Chondrocyte (in vitro differentiated cells): ENCODE measurements at regions not wholly inside any gene's neighbourhood (a gene's known extent, or its start where the extent isn't known, plus 50 kb on each side); places are given as distances from the start of the nearest gene placed in this dataset.

Experiments used
- DNase-seq: peaks from one replicate; pipeline ENCODE4 v3.0.0; 2021; ENCODE audit warnings: mixed read lengths, low spot score
- H3K27ac Mint-ChIP-seq: one replicate; pipeline ENCODE4 v1.8.0; 2021; ENCODE audit warnings: mild to moderate bottlenecking, moderate library complexity, mixed read lengths; ENCODE audit not compliant: unreplicated experiment
- H3K27me3 Mint-ChIP-seq: 2 replicates; pipeline ENCODE4 v1.8.0; 2021; ENCODE audit warnings: low read depth, mixed read lengths
- H3K36me3 Mint-ChIP-seq: 2 replicates; pipeline ENCODE4 v1.8.0; 2021; ENCODE audit warnings: low read depth, mixed read lengths
- H3K4me1 Mint-ChIP-seq: 2 replicates; pipeline ENCODE4 v1.8.0; 2021; ENCODE audit warnings: low read depth, mild to moderate bottlenecking, mixed read lengths
- H3K4me3 Mint-ChIP-seq: one replicate; pipeline ENCODE4 v1.8.0; 2021; ENCODE audit warnings: mild to moderate bottlenecking, moderate library complexity, mixed read lengths; ENCODE audit not compliant: unreplicated experiment
- H3K9me3 Mint-ChIP-seq: 2 replicates; pipeline ENCODE4 v1.8.0; 2021; ENCODE audit warnings: low read depth, mixed read lengths
- TF ChIP-seq, protein P1 (sequence below): fragments of 200-600 bp; sonication (generic); IDR thresholded peaks from 2 replicates; pipeline ENCODE4 v1.5.0; 2021; ENCODE audit warnings: antibody characterized with exemption, mild to moderate bottlenecking, moderate library complexity

DNA sequence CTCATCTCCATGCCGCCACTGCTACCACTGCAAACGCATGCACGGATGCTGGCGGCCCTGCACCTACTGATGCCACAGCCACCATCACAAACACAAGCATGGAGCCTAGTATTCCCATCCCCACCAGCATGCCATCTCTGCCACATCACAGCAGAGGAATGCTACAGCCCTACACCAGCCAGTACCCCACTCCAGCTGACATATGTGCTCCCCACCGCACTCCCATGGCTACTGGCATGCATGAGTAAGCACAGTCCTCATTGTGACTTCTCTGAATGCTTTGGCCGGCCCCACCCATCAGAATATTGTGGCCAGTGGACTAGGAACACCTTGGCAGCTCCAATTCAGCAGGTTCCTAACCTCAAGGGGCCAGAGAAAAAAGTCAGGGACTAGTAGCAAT lies 705.5 kb downstream of the POM121L12 start:
- TF ChIP-seq, protein P1, sequence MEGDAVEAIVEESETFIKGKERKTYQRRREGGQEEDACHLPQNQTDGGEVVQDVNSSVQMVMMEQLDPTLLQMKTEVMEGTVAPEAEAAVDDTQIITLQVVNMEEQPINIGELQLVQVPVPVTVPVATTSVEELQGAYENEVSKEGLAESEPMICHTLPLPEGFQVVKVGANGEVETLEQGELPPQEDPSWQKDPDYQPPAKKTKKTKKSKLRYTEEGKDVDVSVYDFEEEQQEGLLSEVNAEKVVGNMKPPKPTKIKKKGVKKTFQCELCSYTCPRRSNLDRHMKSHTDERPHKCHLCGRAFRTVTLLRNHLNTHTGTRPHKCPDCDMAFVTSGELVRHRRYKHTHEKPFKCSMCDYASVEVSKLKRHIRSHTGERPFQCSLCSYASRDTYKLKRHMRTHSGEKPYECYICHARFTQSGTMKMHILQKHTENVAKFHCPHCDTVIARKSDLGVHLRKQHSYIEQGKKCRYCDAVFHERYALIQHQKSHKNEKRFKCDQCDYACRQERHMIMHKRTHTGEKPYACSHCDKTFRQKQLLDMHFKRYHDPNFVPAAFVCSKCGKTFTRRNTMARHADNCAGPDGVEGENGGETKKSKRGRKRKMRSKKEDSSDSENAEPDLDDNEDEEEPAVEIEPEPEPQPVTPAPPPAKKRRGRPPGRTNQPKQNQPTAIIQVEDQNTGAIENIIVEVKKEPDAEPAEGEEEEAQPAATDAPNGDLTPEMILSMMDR = no peak
- Mint-ChIP-seq H3K4me3 (no peak overlapping the region), H3K4me1 (no peaks in the 10 kb centered on the region), H3K9me3 (peaks cover 13% of the 10 kb centered on the region), H3K27me3 (no peaks in the 10 kb centered on the region), H3K27ac (no peak overlapping the region), H3K36me3 (no peaks in the 10 kb centered on the region)
- no peak for DNase-seq

DNA sequence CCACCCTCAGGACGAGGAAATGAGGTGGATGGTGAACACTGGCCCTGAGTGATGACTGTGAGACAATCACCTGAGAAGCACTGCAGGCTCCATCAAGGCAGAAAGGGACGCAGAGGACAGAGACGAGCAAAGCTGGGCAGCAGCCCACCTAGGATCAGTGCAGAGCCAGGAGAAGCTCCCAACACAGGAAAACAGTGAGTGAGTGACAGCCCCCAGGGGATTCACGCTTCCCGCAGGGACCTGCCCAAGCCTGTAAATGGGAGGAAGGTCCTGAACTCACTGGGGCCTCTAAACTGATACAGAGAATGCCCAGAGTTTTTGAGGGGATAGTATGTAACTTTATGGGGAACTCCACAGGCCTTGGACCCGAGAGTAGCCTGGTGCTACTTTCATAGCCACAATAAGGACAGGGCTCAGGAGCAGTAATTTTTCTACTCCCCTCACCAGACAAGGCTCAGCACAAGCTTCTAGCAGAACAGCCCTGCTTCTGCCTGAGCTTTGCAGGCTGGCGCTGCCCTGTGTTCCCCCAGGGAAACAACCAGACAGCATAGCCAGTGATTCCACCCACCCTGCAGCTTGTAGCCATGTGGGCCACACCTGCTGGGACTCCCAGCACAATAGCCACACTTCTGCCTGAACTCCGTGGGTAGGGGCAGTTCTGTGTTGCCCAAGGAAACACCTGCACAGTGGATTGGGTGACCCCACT lies 708.4 kb downstream of the POM121L12 start:
- H3K9me3 Mint-ChIP-seq = peaks cover 27% of the 10 kb centered on the region
- no peaks in the 10 kb centered on the region for H3K36me3 Mint-ChIP-seq
- no peak overlapping the region for H3K4me3 Mint-ChIP-seq
- no peak overlapping the region for H3K27ac Mint-ChIP-seq
- H3K27me3 Mint-ChIP-seq = no peaks in the 10 kb centered on the region
- TF ChIP-seq, protein P1 = no peak
- H3K4me1 Mint-ChIP-seq = no peaks in the 10 kb centered on the region
- no peak for DNase-seq

DNA sequence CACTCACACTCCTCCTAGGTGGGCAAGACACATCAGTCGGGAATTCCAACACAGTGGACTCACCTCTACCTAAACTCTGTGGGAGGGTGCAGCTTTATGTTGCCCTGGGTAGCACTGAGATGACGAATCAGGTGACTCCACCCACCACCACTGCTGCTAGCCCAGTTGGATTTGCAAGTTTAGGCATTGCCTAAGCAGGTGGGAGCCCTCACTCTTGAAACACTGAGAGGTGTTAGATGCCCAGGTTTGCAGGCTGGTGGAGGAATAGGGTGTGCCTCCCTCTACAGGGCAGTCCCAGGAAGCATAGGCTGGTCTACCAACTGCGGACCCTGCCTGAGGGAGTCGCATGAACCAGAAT lies 708.9 kb downstream of the POM121L12 start:
- DNase-seq = no peak
- H3K4me1 Mint-ChIP-seq = no peaks in the 10 kb centered on the region
- H3K36me3 Mint-ChIP-seq = no peaks in the 10 kb centered on the region
- peaks cover 28% of the 10 kb centered on the region for H3K9me3 Mint-ChIP-seq
- TF ChIP-seq, protein P1 = no peak
- no peak overlapping the region for H3K4me3 Mint-ChIP-seq
- H3K27ac Mint-ChIP-seq = no peak overlapping the region
- H3K27me3 Mint-ChIP-seq = no peaks in the 10 kb centered on the region

DNA sequence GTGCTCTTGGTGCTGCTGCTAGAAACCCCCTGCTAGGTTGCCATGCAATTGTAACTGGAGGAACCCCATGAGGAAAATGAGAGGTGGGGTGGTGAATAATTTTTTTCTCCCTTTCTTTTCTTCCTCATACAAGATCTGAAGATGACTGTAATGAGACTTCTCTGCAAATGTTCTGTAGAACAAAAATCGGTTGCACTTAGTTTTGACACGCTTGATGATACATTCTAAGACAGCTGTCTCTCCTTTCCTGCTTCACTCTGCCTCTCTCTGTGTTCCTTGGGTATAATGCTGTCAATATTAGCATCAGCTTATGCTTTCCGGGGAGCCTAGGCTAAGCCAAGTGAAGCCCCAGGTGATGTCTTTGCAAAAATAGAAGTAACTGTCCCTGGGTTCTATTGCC lies 721.5 kb downstream of the POM121L12 start:
- no peak overlapping the region for H3K27ac Mint-ChIP-seq

DNA sequence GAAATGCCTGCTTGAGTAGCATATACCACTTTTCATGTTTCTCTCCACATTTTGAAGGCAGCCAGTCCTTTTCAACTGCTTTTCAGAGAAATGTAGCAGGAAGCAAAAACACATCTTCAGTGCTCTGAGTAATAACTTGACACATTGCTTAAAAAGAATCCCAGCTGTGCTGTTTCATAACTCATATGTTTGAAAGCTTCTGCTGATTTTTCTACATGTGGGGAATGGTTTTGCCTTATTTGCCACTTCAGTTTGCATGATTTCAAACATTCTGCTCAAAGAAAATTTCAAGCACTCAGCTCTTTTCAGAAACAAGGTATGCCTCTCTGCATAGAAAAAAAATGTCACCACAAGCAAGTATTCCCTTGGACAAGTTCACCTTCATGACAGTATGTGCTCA lies 732.8 kb downstream of the POM121L12 start:
- Mint-ChIP-seq H3K36me3 (no peaks in the 10 kb centered on the region), H3K4me3 (no peak overlapping the region), H3K4me1 (no peaks in the 10 kb centered on the region), H3K9me3 (peaks cover 19% of the 10 kb centered on the region), H3K27ac (no peak overlapping the region), H3K27me3 (no peaks in the 10 kb centered on the region)
- TF ChIP-seq, protein P1 = no peak
- no peak for DNase-seq

More for the DNA sequence above, 721.5 kb downstream of the POM121L12 start:
- DNase-seq = no peak
- Mint-ChIP-seq H3K9me3 (no peaks in the 10 kb centered on the region), H3K4me1 (no peaks in the 10 kb centered on the region), H3K27me3 (peaks cover 1% of the 10 kb centered on the region), H3K4me3 (no peak overlapping the region), H3K36me3 (no peaks in the 10 kb centered on the region)
- TF ChIP-seq, protein P1 = no peak
